GM19023 (cell line): ENCODE measurements at regions not wholly inside any gene's neighbourhood (a gene's known extent, or its start where the extent isn't known, plus 50 kb on each side); places are given as distances from the start of the nearest gene placed in this dataset.

Experiments used
- ATAC-seq: cut with Tn5 transposase; IDR thresholded peaks from one replicate; pipeline ENCODE4 v1.9.1; 2021; ENCODE audit warnings: mild to moderate bottlenecking, moderate library complexity; ENCODE audit not compliant: unreplicated experiment

DNA sequence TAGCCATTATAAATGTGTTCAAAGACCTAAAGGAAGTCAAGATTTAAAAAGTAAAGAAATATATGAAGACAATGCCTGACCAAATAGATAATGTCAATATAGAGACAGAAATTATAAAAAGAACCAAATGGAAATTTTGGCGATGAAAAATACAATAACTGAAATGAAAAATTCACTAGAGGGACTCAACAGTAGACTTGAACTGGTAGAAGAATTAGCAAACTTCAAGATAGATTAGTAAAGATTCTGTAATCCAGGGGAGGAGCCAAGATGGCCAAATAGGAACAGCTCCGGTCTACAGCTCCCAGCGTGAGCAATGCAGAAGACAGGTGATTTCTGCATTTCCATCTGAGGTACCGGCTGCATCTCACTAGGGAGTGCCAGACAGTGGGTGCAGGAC, 433.2 kb downstream of the HINT1 start:
- ATAC-seq, result no peak

- ATAC-seq, result no peak
These were observed 435.5 kb downstream of the HINT1 start for GRCh38 chr5:130729541-130729940.

DNA sequence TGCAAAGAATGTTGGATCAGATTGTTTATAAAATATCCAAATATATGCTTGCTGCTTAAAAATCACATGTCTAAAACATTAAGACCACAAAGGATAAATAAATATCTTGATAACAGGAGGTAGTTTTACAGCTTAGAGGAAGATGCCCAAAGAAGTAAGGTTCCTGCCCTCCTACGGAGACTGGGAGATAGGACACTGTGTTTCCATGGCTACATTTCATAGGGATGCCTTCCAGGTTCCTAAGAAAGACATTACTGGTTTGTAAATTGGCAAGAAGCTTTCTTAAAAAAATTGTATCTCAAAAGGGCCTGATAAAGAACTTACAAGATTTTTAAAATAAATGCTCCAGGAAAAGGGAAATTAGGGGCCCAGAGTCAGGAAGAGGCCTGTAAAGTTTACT, 437.2 kb downstream of the HINT1 start:
- ATAC-seq, result no peak

- no peak for ATAC-seq
These were observed 440.4 kb downstream of the HINT1 start for GRCh38 chr5:130724658-130725057.

DNA sequence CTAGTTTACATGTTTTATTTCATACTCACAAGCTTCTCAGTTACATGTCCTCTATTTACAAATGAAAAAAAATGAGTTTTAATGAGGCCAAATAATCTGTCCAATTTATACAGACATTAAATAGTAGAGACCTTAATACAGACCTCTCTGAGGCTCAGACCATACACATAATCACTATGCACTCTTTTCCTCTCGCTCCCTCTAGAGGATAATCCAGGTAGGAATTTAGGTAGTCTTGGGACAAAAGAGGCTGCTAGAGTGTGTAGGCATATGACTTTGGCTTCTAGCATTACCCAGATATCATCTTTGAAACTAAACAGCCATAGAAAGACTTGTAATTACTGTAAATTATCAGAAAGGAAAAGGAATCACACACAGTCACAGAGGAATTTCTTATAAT, 444.7 kb downstream of the HINT1 start:
- no peak for ATAC-seq

GRCh38 chr5:130715541-130715940, 449.5 kb downstream of the HINT1 start:
- no peak for ATAC-seq

DNA sequence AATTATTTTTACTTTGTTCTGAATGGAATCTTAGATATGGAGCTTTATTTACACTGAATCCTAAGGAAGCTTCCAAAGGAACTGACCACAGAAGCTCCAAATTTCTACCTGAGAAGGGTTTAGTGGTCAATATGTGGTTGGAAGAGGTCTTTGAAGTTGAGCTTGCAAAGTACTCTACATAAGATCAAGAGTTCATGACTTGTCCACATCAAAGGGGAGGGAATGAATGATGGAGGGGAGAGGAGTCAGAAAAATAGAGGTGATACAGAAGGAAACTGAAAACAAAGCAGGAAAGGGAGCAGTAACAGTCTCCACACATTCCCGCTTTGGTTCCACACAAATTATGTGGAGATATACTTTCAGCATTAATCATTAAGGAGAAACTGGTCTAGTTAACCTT, 450.9 kb downstream of the HINT1 start:
- no peak for ATAC-seq

DNA sequence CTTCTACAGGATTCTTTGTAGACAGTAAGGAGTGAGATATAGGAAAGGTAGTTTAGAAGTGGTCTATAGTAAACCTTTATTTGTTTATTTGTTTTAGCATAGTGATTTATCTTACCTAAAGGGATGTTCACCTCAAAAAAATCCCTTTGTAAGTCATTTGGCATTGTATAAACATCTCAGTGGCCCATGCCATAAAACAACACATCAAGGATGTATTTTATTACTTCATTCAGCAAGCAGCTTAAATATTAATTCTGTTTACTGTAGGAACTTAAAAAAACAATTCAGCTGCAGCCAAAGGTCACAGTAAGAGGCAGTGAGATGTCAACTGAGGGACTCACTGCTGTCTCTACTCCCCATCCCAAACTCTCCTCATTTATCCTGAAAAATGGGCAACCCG, 452.7 kb downstream of the HINT1 start:
- ATAC-seq, result no peak

DNA sequence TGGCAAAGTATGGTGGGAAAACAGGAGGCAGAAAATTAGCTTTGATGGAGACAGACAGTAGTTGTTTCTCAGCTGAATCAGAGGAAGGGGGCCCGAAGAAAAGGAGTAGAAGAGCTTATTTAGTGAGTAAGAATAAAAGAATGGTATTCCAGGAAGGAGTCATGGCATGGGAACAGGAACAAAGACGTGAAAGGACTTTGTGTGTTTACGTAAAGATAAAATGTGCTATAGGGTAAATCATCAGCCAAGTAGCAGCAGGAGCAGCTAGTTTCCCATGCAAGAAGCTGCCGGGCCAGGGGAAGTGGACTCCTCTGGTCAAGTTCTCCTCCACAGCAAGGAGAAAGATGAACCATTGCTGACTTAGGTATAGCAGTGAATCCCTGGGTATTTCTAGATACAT, 454.5 kb downstream of the HINT1 start:
- no peak for ATAC-seq

DNA sequence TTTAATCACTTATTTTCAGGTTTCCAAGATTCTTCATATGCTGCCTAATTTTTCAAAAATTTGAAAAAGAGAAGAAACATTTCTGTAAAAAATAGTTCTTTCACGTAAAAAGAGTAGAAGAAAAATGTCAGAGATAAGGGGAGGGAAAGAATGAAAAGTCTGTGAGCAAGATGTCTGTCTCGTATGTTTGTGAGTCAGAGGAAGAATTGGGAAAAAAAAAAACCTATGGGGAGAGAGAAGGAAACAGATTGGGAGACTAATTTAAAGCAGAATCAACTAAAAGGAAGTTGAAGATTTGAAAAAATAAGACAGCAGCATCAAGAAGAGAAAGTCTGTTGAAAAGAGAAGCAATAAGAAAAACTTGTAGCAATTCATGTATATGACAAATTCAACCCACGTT, 456.3 kb downstream of the HINT1 start:
- no peak for ATAC-seq

- ATAC-seq, result no peak
These were observed 458.4 kb downstream of the HINT1 start for GRCh38 chr5:130706696-130707095.

- ATAC-seq, result no peak
These were observed 459.7 kb downstream of the HINT1 start for GRCh38 chr5:130705368-130705767.

- ATAC-seq, result no peak
These were observed 471.5 kb downstream of the HINT1 start for GRCh38 chr5:130693509-130693908.

DNA sequence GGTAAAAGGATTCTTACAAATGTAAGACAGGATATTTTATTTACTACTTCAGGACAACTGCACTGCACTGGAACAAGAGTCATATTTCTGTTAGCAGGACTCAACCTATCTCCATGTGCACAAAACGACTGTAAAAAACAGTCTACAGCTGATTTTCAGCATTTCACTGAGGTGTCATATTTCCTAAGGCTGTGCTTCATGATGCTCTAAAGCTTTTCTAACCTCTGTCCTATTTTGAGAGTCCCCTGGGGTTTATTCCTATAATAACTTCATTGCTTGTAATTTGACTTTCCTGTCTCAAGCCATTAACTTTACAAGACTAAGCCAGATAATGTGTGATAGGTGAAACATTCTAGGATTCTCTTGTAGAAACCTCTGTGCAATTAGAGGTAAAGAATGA, 472.3 kb downstream of the HINT1 start:
- no peak for ATAC-seq

- no peak for ATAC-seq
These were observed 475.2 kb downstream of the HINT1 start for GRCh38 chr5:130689831-130690230.

- no peak for ATAC-seq
These were observed 477.8 kb downstream of the HINT1 start for GRCh38 chr5:130687085-130687733.

DNA sequence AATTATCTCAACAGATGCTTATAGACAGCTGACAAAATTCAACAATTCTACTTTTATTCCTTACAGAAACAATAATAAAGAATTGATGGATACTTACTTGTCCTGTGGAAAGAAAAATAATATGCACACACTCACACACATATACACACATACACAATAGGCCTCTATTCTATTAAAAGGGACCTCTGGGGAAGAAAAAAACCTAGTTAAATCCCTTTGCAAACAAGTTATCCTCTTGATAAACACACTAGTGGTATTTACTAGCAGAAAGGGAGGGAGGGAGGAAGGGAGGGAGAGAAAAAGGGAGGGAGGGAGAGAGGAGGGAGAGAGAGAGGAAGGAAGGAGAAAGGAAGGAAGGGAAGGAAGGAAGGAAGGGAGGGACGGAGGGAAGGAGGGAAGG, 486.4 kb downstream of the HINT1 start:
- no peak for ATAC-seq

DNA sequence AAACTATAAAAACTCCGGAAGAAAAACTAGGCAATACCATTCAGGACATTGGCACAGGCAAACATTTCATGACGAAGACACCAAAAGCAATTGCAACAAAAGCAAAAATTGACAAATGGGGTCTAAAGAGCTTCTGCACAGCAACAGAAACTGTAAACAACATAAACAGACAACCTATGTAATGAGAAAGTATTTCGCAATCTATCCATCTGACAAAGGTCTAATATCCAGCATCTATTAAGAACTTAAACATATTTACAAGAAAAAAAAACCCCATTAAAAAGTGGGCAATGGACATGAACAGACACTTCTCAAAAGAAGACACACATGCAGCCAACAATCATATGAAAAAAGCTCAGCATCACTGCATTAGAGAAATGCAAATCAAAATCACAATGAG, 498.6 kb downstream of the HINT1 start:
- no peak for ATAC-seq

- ATAC-seq, result no peak
These were observed 512.9 kb downstream of the HINT1 start for GRCh38 chr5:130652176-130652575.

DNA sequence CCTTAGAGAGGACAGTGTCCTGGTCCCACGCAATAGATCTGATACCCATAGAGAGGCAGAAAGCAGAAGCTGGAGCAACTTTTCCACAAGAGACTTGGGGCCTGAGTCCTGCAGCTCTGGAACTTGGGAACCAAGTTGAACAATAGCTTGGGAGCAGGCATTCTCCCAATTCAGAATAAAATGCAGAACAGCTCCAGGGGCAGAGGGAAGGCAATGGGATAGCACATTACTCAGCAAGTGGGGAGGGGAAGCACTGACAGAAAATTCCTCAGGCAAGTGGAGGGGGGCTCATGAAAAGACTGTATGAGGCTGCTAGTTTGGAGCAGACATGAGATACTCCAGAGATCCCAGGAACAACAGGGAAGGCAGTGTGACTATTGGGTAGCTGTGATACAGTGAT, 513.6 kb downstream of the HINT1 start:
- ATAC-seq, result no peak

DNA sequence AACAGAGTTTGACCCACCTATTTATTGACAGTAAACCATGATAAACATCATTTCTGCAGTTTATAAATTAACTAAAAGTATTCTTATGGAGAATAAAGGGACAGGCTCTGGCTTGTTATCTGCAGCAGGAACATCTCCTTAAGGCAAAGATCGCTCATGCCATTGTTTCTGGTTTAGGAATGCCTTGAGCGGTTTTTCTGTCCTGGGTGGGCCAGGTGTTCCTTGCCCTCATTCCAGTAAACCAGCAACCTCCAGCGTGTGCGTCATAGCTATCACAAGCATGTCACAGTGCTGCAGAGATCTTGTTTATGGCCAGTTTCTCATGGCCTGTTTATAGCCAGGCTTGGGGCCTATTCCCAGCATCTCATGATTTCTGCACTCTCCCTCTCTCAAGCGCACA, 521.7 kb downstream of the HINT1 start:
- no peak for ATAC-seq

DNA sequence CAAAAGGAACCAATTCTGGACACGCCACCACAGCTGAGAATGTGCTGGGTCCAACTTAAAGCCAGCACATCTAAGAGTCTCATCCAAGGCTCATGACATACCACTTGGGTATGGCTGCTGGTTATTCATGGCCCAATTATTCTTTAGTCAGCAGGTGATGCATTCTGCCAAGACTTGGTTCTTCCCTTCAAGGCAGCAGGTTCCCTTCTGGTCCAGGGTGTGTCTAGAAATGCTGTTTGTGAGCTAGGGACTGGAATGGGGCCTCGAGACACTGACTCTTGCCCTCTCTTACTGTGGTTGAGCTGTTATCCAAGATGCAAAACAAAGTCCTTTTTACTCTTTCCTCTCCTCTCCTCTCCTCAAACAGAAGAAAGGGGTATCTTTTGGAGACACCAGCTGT, 522.6 kb downstream of the HINT1 start:
- no peak for ATAC-seq

- ATAC-seq, result no peak
These were observed 537.9 kb downstream of the HINT1 start for GRCh38 chr5:130627145-130627544.

GRCh38 chr5:130624805-130625204, 540.3 kb downstream of the HINT1 start:
- ATAC-seq, result no peak
